Heart left ventricle (tissue), 16 donors: ENCODE measurements at regions not wholly inside any gene's neighbourhood (a gene's known extent, or its start where the extent isn't known, plus 50 kb on each side); places are given as distances from the start of the nearest gene placed in this dataset.

Experiments
- ATAC-seq, 4 donors: fragments of 200-7000 bp; cut with Tn5 transposase; one replicate each; pipeline ENCODE4 v1.9.1; 2020 to 2022; ENCODE audit warnings: moderate library complexity in 4 of 4, mild to moderate bottlenecking in 3 of 4, moderate number of reproducible peaks in 1 of 4
- DNase-seq, 5 donors: peaks; one replicate each; pipeline ENCODE4 v3.0.0-alpha.2; 2020
- H3K27ac ChIP-seq, 12 donors: fragments of 200-600 bp; sonication (generic) in 4 of 12; one replicate each; pipeline versions ENCODE4 v1.5.0 to v1.8.0; 2016 to 2022; ENCODE audit warnings: mild to moderate bottlenecking in 2 of 12
- H3K27me3 ChIP-seq, 9 donors: fragments of 200-600 bp; sonication (generic) in 2 of 9; one replicate each; pipeline versions ENCODE4 v1.5.1 to v1.8.0; 2016 to 2022; ENCODE audit warnings: mild to moderate bottlenecking in 3 of 9
- H3K36me3 ChIP-seq, 9 donors: fragments of 200-600 bp; sonication (generic) in 2 of 9; one replicate each; pipeline versions ENCODE4 v1.5.0 to v1.8.0; 2018 to 2022; ENCODE audit warnings: mild to moderate bottlenecking in 2 of 9
- H3K4me1 ChIP-seq, 12 donors: fragments of 200-600 bp; sonication (generic) in 4 of 12; one replicate each; pipeline versions ENCODE4 v1.5.0 to v1.8.0; 2016 to 2022; ENCODE audit warnings: mild to moderate bottlenecking in 3 of 12
- H3K4me3 ChIP-seq, 12 donors: fragments of 200-600 bp; sonication (generic) in 4 of 12; one replicate each; pipeline versions ENCODE4 v1.5.0 to v1.8.0; 2017 to 2022; ENCODE audit warnings: mild to moderate bottlenecking in 9 of 12, moderate library complexity in 4 of 12
- H3K9me3 ChIP-seq, 12 donors: fragments of 200-600 bp; sonication (generic) in 4 of 12; one replicate each; pipeline versions ENCODE4 v1.5.0 to v1.8.0; 2016 to 2022; ENCODE audit warnings: mild to moderate bottlenecking in 1 of 12
- CTCF ChIP-seq, 12 donors: fragments of 200-600 bp; sonication (generic) in 4 of 12; IDR thresholded peaks; one replicate each; pipeline versions ENCODE4 v1.5.0 to v1.8.0; 2018 to 2022; ENCODE audit warnings: antibody characterized with exemption in 12 of 12, mild to moderate bottlenecking in 5 of 12
- POLR2A ChIP-seq, 2 donors: fragments of 450-650 bp; IDR thresholded peaks; one replicate each; pipeline ENCODE4 v1.6.1; 2017; ENCODE audit warnings: antibody characterized with exemption in 2 of 2, mild to moderate bottlenecking in 2 of 2, moderate library complexity in 2 of 2
- WGBS, 4 donors: extraction: QIAGEN DNeasy Blood & Tissue Kit in 2 of 4; methylation state at CpG; one replicate each; pipeline versions ENCODE4 v1.1.5 to v1.1.7; 2013 to 2018; 5-methylcytosine and 5-hydroxymethylcytosine counted together
- intact Hi-C, 10 donors: fragments of 100-400 bp; cut with DNase I; formaldehyde crosslinking; loops; one replicate each; pipeline versions ENCODE4 v1.11.1 to v1.14.2; 2022
- donor health status: ischemic (EF 13 %, LVEDD 7.1; RV severe dilation, severe dysfunction).
- donor health status: healthy with polysubstance abuse.
- donor health status: DM: no; HTN: yes; CAD: no.
- donor health status: DM: no; HTN: no; CAD: no.
- donor health status: ischemic (EF 25% LVEDD 6.9; RV normal size, moderate dysfunction).
- donor health status: ischemic (EF 25% LVEDD 5.7; RV mildly dilated, moderate dysfunction).
- donor health status: healthy.
- donor health status: DM: yes; HTN: yes; CAD: no.
- donor health status: ischemic (EF 35%, LVEDD 5.7; RV mildly dilated, moderate dysfunction).
- donor health status: nonischemic (EF 11% LVEDD 7.7; RV severe dilation, severe dysfunction).
- donor health status: DM: yes; HTN: yes; CAD: no.
- donor health status: PGD.
- donor health status: ischemic (EF 29% LVEDD 5.4; RV normal size, mild dysfunction).
- donor health status: nonischemic (EF 23%, LVEDD 6.1; RV moderate dilation, normal function).

- Histone ChIP-seq H3K9me3 (no peaks in the 10 kb centered on the region), H3K27ac (no peak overlapping the region), H3K4me1 (no peaks in the 10 kb centered on the region), H3K4me3 (no peak overlapping the region), H3K36me3 (no peaks in the 10 kb centered on the region), H3K27me3 (no peaks in the 10 kb centered on the region)
- TF ChIP-seq POLR2A (IDR thresholded peaks at IDR 0.05) = no peak
- peak; percentile 46 to 71 (median 62) for TF ChIP-seq CTCF (IDR thresholded peaks at IDR 0.05)
- no peak for DNase-seq
- intact Hi-C loops = loop anchor here in 7 of 10 donors (2.0 to 10.0 kb wide), 5 partner anchors 297 to 639 kb away; no protein-coding TSS in a partner anchor
- ATAC-seq = peak in 2 of 4 donors; percentile 18 to 47
- WGBS, 4 donors = 2 to 11% (median 4%) methylated on average over 1 of the region's 1 CpG
Observed at GRCh38 chr4:54961357-54961975, 163.9 kb downstream of the KDR start.

GRCh38 chr4:54959651-54960116 lies 165.7 kb downstream of the KDR start:
- TF ChIP-seq POLR2A (IDR thresholded peaks at IDR 0.05) (no peak), CTCF (IDR thresholded peaks at IDR 0.05) (no peak)
- no peaks in the 10 kb centered on the region for H3K36me3 ChIP-seq
- WGBS, 4 donors = 83 to 95% (median 87%) methylated on average over 3 of the region's 3 CpGs
- no peaks in the 10 kb centered on the region for H3K9me3 ChIP-seq
- ATAC-seq = no peak
- DNase-seq = no peak
- H3K27me3 ChIP-seq = no peaks in the 10 kb centered on the region
- H3K4me3 ChIP-seq = no peak overlapping the region
- intact Hi-C loops = loop anchor here (2.0 to 10.0 kb wide), 8 partner anchors 115 to 637 kb away; no protein-coding TSS in a partner anchor
- H3K27ac ChIP-seq = no peak overlapping the region
- H3K4me1 ChIP-seq = peaks cover 0 to 12% (median 7%) of the 10 kb centered on the region in 12 donors

GRCh38 chr4:54959131-54959530 lies 166.3 kb downstream of the KDR start:
- H3K36me3 ChIP-seq = no peaks in the 10 kb centered on the region
- TF ChIP-seq CTCF (IDR thresholded peaks at IDR 0.05) (no peak), POLR2A (IDR thresholded peaks at IDR 0.05) (no peak)
- peaks cover 0 to 17% (median 10%) of the 10 kb centered on the region in 12 donors for H3K4me1 ChIP-seq
- ATAC-seq (no peak), DNase-seq (no peak)
- H3K4me3 ChIP-seq = no peak overlapping the region
- H3K27ac ChIP-seq = no peak overlapping the region
- no peaks in the 10 kb centered on the region for H3K27me3 ChIP-seq
- no peaks in the 10 kb centered on the region for H3K9me3 ChIP-seq
- intact Hi-C loops = loop anchor here in 7 of 10 donors (2.0 to 10.0 kb wide), 6 partner anchors 114 to 637 kb away; no protein-coding TSS in a partner anchor
- 98 to 100% (median 99%) methylated on average over 1 of the region's 1 CpG for WGBS, 4 donors

- intact Hi-C loops = loop anchor here in 7 of 10 donors (2.0 to 10.0 kb wide), 6 partner anchors 113 to 636 kb away; no protein-coding TSS in a partner anchor
- WGBS, 4 donors = 87 to 91% (median 89%) methylated on average over 6 of the region's 6 CpGs
- TF ChIP-seq POLR2A (IDR thresholded peaks at IDR 0.05) (no peak), CTCF (IDR thresholded peaks at IDR 0.05) (no peak)
- Histone ChIP-seq H3K9me3 (no peaks in the 10 kb centered on the region), H3K4me3 (no peak overlapping the region), H3K27ac (no peak overlapping the region), H3K36me3 (no peaks in the 10 kb centered on the region), H3K4me1 (peaks cover 0 to 17% (median 10%) of the 10 kb centered on the region in 12 donors), H3K27me3 (no peaks in the 10 kb centered on the region)
- ATAC-seq (no peak), DNase-seq (no peak)
Observed at GRCh38 chr4:54958236-54958635, 167.2 kb downstream of the KDR start.
